H1 (cell line): ENCODE measurements at regions not wholly inside any gene's neighbourhood (a gene's known extent, or its start where the extent isn't known, plus 50 kb on each side); places are given as distances from the start of the nearest gene placed in this dataset.

Source experiments
- EZH2 ChIP-seq: fragments of 200-600 bp; sonication (generic); IDR thresholded peaks from 2 replicates; pipeline ENCODE4 v1.7.1; 2012; ENCODE audit warnings: low read depth, mild to moderate bottlenecking, moderate library complexity, low read length, inconsistent platforms; ENCODE audit not compliant: severe bottlenecking
- HDAC2 ChIP-seq, 2 experiments: fragments of 300-600 bp in 1 of 2; sonication (generic) in 1 of 2; IDR thresholded peaks; 2 replicates each; pipeline ENCODE4 v1.6.1; 2011 to 2012; ENCODE audit warnings: low read depth in 2 of 2, low read length in 2 of 2, mild to moderate bottlenecking in 2 of 2, moderate library complexity in 2 of 2, borderline replicate concordance in 1 of 2, inconsistent platforms in 1 of 2
- JUN ChIP-seq: IDR thresholded peaks from 2 replicates; pipeline ENCODE4 v1.6.1; 2011; ENCODE audit warnings: low read depth, mild to moderate bottlenecking, improper control_type of control experiment, low read length
- MAFK ChIP-seq: IDR thresholded peaks from 2 replicates; pipeline ENCODE4 v1.6.1; 2012; ENCODE audit warnings: low read depth, mild to moderate bottlenecking, improper control_type of control experiment, low read length
- RFX5 ChIP-seq: IDR thresholded peaks from 2 replicates; pipeline ENCODE4 v1.6.1; 2011; ENCODE audit warnings: low read depth, low read length, improper control_type of control experiment, borderline replicate concordance

DNA sequence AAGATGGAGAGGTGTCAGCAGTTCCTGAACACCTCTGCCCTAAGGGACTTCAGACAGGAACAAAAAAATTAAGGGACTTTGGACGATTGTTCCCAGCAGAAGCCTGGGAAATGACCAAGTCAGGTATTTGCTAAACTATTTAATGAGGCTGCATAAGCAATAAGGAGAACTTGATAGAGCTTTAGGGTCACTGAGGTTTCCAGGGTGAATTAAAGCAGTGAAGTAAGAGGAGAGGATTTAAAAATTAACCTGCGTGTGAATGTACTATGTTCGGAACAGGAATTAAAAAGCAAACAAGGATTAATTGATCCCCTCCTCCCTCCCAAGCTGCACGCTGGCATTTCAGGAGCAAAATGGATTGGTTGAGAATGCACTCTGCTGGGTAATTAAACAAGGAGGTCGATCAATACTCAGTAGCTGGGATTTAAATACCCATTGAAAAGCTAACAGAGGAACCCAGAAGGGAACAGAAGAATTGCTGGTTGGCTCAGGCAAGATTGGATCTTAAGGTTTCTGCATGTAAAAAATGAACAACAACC, 157.2 kb downstream of the RNF152 start (continued):
- no peak for TF ChIP-seq RFX5
- TF ChIP-seq EZH2, result no peak
- no peak for TF ChIP-seq HDAC2 (IDR thresholded peaks at IDR 0.05; ENCODE audit: borderline replicate concordance in 1 of 2, low read depth in 2 of 2, low read length in 2 of 2)
- TF ChIP-seq JUN, result no peak
- TF ChIP-seq MAFK, result no peak
